Neural progenitor cell (in vitro differentiated cells): ENCODE measurements at regions not wholly inside any gene's neighbourhood (a gene's known extent, or its start where the extent isn't known, plus 50 kb on each side); places are given as distances from the start of the nearest gene placed in this dataset.

Experiments used
- DNase-seq: peaks from one replicate; pipeline ENCODE4 v3.0.0-alpha.2; 2016; ENCODE audit warnings: low spot score
- H2AFZ ChIP-seq: fragments of 200-600 bp; sonication (generic); replicated peaks from 2 replicates; pipeline ENCODE4 v1.6.1; 2016; ENCODE audit warnings: antibody characterized with exemption
- H3F3A ChIP-seq: fragments of 200-600 bp; sonication (generic); 2 replicates; pipeline ENCODE4 v1.6.1; 2016; ENCODE audit warnings: antibody characterized with exemption, low read depth
- H3K27ac ChIP-seq: fragments of 200-600 bp; sonication (generic); 2 replicates; pipeline ENCODE4 v1.5.1; 2016; ENCODE audit warnings: mild to moderate bottlenecking
- H3K27me3 ChIP-seq: fragments of 200-600 bp; sonication (generic); 2 replicates; pipeline ENCODE4 v1.6.1; 2016; ENCODE audit warnings: mild to moderate bottlenecking, moderate library complexity
- H3K36me3 ChIP-seq: fragments of 200-600 bp; sonication (generic); 2 replicates; pipeline ENCODE4 v1.5.1; 2016
- H3K4me1 ChIP-seq: fragments of 200-600 bp; sonication (generic); 2 replicates; pipeline ENCODE4 v1.6.1; 2016; ENCODE audit warnings: mixed run types
- H3K4me2 ChIP-seq: fragments of 200-600 bp; sonication (generic); 2 replicates; pipeline ENCODE4 v1.6.1; 2016
- H3K4me3 ChIP-seq: fragments of 200-600 bp; sonication (generic); 2 replicates; pipeline ENCODE4 v1.5.1; 2016
- H3K79me2 ChIP-seq: fragments of 200-600 bp; sonication (generic); 2 replicates; pipeline ENCODE4 v1.6.1; 2016; ENCODE audit warnings: low read depth
- H3K9ac ChIP-seq: fragments of 200-600 bp; sonication (generic); 2 replicates; pipeline ENCODE4 v1.6.1; 2016
- H3K9me3 ChIP-seq: fragments of 200-600 bp; sonication (generic); 2 replicates; pipeline ENCODE4 v1.5.1; 2016; ENCODE audit warnings: low read depth
- H4K20me1 ChIP-seq: fragments of 200-600 bp; sonication (generic); 2 replicates; pipeline ENCODE4 v1.6.1; 2016; ENCODE audit warnings: low read depth
- H3K27ac Mint-ChIP-seq: 3 replicates; pipeline ENCODE4 v1.8.0; 2021; ENCODE audit warnings: mixed read lengths
- H3K27me3 Mint-ChIP-seq: 2 replicates; pipeline ENCODE4 v1.8.0; 2022; ENCODE audit warnings: low read depth, mild to moderate bottlenecking, inconsistent platforms, moderate library complexity, mixed read lengths; ENCODE audit not compliant: insufficient read depth
- H3K36me3 Mint-ChIP-seq: 3 replicates; pipeline ENCODE4 v1.8.0; 2021; ENCODE audit warnings: mixed read lengths
- H3K4me1 Mint-ChIP-seq: 3 replicates; pipeline ENCODE4 v1.8.0; 2021; ENCODE audit warnings: mixed read lengths
- H3K4me3 Mint-ChIP-seq: 3 replicates; pipeline ENCODE4 v1.8.0; 2021; ENCODE audit warnings: mild to moderate bottlenecking, moderate library complexity, mixed read lengths
- H3K9me3 Mint-ChIP-seq: 3 replicates; pipeline ENCODE4 v1.8.0; 2020; ENCODE audit warnings: mixed read lengths
- CTCF ChIP-seq: fragments of 200-600 bp; sonication (generic); IDR thresholded peaks from 2 replicates; pipeline ENCODE4 v1.5.1; 2017; ENCODE audit warnings: antibody characterized with exemption, mild to moderate bottlenecking
- EZH2 ChIP-seq: fragments of 200-600 bp; sonication (generic); IDR thresholded peaks from 2 replicates; pipeline ENCODE4 v1.6.1; 2017; ENCODE audit warnings: antibody characterized with exemption, mild to moderate bottlenecking, moderate library complexity
- EZH2phosphoT487 ChIP-seq: fragments of 200-600 bp; sonication (generic); IDR thresholded peaks from 2 replicates; pipeline ENCODE4 v1.6.1; 2017; ENCODE audit warnings: antibody characterized with exemption

GRCh38 chr2:777051-777450, 99.8 kb upstream of the TMEM18 start:
- TF ChIP-seq EZH2 = no peak
- no peak for TF ChIP-seq CTCF
- no peak for TF ChIP-seq EZH2phosphoT487
- H3K4me3 Mint-ChIP-seq = no peak overlapping the region
- H3K36me3 Mint-ChIP-seq = no peaks in the 10 kb centered on the region
- Histone ChIP-seq H2AFZ (no peak overlapping the region), H3K27ac (no peak overlapping the region), H3K9ac (no peak overlapping the region), H3K4me2 (no peak overlapping the region), H3K36me3 (no peaks in the 10 kb centered on the region), H3F3A (peaks cover 16% of the 10 kb centered on the region), H3K9me3 (no peaks in the 10 kb centered on the region), H4K20me1 (no peaks in the 10 kb centered on the region), H3K4me3 (no peak overlapping the region), H3K27me3 (no peaks in the 10 kb centered on the region), H3K4me1 (peaks cover 37% of the 10 kb centered on the region), H3K79me2 (no peaks in the 10 kb centered on the region)
- H3K4me1 Mint-ChIP-seq = peaks cover 38% of the 10 kb centered on the region
- H3K27ac Mint-ChIP-seq = peak overlapping the region; percentile 4
- H3K9me3 Mint-ChIP-seq = peaks cover 3% of the 10 kb centered on the region
- peaks cover 4% of the 10 kb centered on the region for H3K27me3 Mint-ChIP-seq
- no peak for DNase-seq

- Histone ChIP-seq H3K27me3 (no peaks in the 10 kb centered on the region), H2AFZ (no peak overlapping the region), H3K27ac (no peak overlapping the region), H3K9me3 (no peaks in the 10 kb centered on the region), H3K79me2 (no peaks in the 10 kb centered on the region), H4K20me1 (no peaks in the 10 kb centered on the region), H3K9ac (no peak overlapping the region), H3K4me3 (no peak overlapping the region), H3F3A (peaks cover 16% of the 10 kb centered on the region), H3K4me1 (peaks cover 37% of the 10 kb centered on the region), H3K36me3 (no peaks in the 10 kb centered on the region), H3K4me2 (peak overlapping the region; percentile 7)
- TF ChIP-seq EZH2 (no peak), EZH2phosphoT487 (no peak), CTCF (no peak)
- no peaks in the 10 kb centered on the region for H3K36me3 Mint-ChIP-seq
- DNase-seq = no peak
- H3K4me1 Mint-ChIP-seq = peaks cover 38% of the 10 kb centered on the region
- peaks cover 4% of the 10 kb centered on the region for H3K27me3 Mint-ChIP-seq
- H3K27ac Mint-ChIP-seq = peak overlapping the region; percentile 30
- no peak overlapping the region for H3K4me3 Mint-ChIP-seq
- peaks cover under 1% of the 10 kb centered on the region for H3K9me3 Mint-ChIP-seq
Measured at GRCh38 chr2:776487-776886, 99.3 kb upstream of the TMEM18 start.

GRCh38 chr2:776038-776437, 98.8 kb upstream of the TMEM18 start:
- no peaks in the 10 kb centered on the region for H4K20me1 ChIP-seq
- no peaks in the 10 kb centered on the region for H3K79me2 ChIP-seq
- Mint-ChIP-seq H3K9me3 (no peaks in the 10 kb centered on the region), H3K27ac (peak overlapping the region; percentile 30), H3K36me3 (no peaks in the 10 kb centered on the region), H3K4me1 (peaks cover 42% of the 10 kb centered on the region), H3K4me3 (no peak overlapping the region), H3K27me3 (peaks cover 4% of the 10 kb centered on the region)
- H3K4me2 ChIP-seq = peak overlapping the region; percentile 7
- no peaks in the 10 kb centered on the region for H3K36me3 ChIP-seq
- no peak overlapping the region for H3K27ac ChIP-seq
- no peaks in the 10 kb centered on the region for H3K27me3 ChIP-seq
- no peak overlapping the region for H3K4me3 ChIP-seq
- H2AFZ ChIP-seq = no peak overlapping the region
- TF ChIP-seq CTCF (no peak), EZH2 (no peak), EZH2phosphoT487 (no peak)
- no peak for DNase-seq
- H3K9me3 ChIP-seq = no peaks in the 10 kb centered on the region
- no peak overlapping the region for H3K9ac ChIP-seq
- H3K4me1 ChIP-seq = peaks cover 37% of the 10 kb centered on the region
- peaks cover 16% of the 10 kb centered on the region for H3F3A ChIP-seq
